ENCODE measurements at regions not wholly inside any gene's neighbourhood (a gene's known extent, or its start where the extent isn't known, plus 50 kb on each side); places are given as distances from the start of the nearest gene placed in this dataset.

DNA sequence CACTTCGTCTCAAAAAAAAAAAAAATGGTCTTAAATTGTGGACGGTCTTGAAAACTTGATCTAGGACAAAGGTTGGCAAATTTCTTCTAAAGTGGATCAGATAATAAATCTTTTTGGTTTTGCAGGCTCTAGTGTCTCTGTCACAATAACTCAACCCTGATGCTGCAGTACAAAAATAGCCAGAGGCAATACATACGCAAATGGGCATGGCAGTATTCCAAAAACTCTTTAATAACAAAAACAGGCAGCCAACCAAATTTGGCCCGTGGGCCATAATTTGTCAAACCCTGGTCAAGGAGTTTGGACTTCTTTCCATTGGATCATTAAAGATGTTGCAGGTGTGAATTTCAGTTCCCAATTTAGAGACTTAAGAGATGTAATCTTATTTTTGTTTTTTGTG, 93.5 kb upstream of the MRI1 start:
- ATAC-seq = no peak
- H3K36me3 ChIP-seq = no peaks in the 10 kb centered on the region
- TF ChIP-seq, protein P1, sequence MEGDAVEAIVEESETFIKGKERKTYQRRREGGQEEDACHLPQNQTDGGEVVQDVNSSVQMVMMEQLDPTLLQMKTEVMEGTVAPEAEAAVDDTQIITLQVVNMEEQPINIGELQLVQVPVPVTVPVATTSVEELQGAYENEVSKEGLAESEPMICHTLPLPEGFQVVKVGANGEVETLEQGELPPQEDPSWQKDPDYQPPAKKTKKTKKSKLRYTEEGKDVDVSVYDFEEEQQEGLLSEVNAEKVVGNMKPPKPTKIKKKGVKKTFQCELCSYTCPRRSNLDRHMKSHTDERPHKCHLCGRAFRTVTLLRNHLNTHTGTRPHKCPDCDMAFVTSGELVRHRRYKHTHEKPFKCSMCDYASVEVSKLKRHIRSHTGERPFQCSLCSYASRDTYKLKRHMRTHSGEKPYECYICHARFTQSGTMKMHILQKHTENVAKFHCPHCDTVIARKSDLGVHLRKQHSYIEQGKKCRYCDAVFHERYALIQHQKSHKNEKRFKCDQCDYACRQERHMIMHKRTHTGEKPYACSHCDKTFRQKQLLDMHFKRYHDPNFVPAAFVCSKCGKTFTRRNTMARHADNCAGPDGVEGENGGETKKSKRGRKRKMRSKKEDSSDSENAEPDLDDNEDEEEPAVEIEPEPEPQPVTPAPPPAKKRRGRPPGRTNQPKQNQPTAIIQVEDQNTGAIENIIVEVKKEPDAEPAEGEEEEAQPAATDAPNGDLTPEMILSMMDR (IDR thresholded peaks at IDR 0.05 in 4 of 5, conservative IDR thresholded peaks at IDR 0.05 in 1 of 5) = no peak
- no peaks in the 10 kb centered on the region for H3K9me3 ChIP-seq
- H3K4me1 ChIP-seq = no peaks in the 10 kb centered on the region
- DNase-seq = no peak
- in situ Hi-C loops (cut with MboI; ENCODE audit: low sequenced_read_pairs in 4 of 4) = no loop called here
- intact Hi-C loops (cut with DNase I; ENCODE audit: low total_unique reads) = no loop called here
- no peaks in the 10 kb centered on the region for H3K27me3 ChIP-seq
- no peak overlapping the region for H3K4me3 ChIP-seq
- no peak overlapping the region for H3K27ac ChIP-seq

DNA sequence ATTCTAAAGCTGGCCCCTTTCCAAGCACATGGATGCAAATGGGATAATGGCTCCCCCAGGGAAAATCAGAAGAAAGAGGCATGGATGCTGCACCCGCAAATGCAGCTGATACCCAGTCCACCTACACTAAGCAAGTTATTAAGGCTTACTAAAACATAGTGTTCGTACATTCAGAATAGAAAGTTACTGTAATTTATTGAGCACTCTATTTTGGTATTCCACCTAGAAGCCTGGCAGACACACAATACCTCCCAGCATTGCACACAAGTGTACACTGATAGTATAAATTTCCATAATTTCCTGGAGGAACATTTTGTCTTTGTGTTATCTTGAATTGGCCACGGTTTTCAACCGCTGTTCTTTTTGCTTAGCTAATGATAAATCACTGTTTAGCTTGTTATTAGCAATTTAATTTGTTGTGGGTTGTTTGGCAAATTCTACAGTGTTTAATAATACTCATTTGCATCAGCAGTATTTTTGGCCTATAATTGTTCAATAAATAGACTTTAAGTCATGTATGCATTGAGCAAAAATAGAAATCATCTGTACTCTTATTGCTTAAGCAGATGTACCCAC, 94.5 kb upstream of the MRI1 start:
- in situ Hi-C loops (cut with MboI; ENCODE audit: low sequenced_read_pairs in 4 of 4) (no loop called here), intact Hi-C loops (cut with DNase I; ENCODE audit: low total_unique reads) (no loop called here)
- TF ChIP-seq, protein P1 (IDR thresholded peaks at IDR 0.05 in 4 of 5, conservative IDR thresholded peaks at IDR 0.05 in 1 of 5) = no peak
- no peak for TF ChIP-seq POLR2A (IDR thresholded peaks at IDR 0.05)
- no peaks in the 10 kb centered on the region for H3K4me1 ChIP-seq
- H3K27ac ChIP-seq = no peak overlapping the region
- no peak for ATAC-seq
- DNase-seq = no peak
- no peaks in the 10 kb centered on the region for H3K9me3 ChIP-seq
- no peak overlapping the region for H3K4me3 ChIP-seq
- no peaks in the 10 kb centered on the region for H3K36me3 ChIP-seq
- H3K27me3 ChIP-seq = no peaks in the 10 kb centered on the region

DNA sequence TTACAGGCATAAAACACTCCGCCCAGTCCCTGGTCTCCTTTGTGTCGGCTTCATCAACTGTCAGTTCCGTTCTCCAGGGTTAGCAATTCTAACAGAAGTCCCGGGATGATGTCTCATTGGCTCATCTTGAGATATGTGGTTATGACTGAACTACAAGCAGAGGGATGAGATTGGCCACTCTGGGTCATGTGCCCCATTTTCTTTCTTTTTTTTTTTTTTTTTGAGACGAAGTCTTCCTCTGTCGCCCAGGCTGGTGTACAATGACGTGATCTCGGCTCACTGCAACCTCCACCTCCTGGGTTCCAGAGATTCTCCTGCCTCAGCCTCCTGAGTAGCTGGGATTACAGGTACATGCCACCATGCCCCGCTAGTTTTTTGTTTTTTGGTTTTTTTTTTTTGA, 95.4 kb upstream of the MRI1 start:
- ATAC-seq = no peak

DNA sequence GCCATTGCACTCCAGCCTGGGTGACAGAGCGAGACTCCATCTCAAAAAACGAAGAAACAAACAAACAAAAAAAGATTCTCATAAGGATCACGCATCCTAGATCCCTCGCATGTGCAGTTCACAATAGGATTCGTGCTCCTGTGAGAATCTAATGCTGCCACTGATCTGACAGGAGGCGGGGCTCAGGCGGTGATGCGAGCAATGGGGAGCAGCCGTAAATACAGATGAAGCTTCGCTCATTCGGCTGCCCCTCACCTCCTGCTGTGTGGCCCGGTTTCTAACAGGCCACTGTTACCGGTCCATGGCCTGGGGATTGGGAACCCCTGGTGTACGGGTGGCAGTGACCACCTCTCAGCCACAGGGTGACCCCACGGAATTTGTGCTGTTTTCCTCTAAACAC, 98.2 kb upstream of the MRI1 start:
- in situ Hi-C loops (cut with MboI; ENCODE audit: low sequenced_read_pairs in 4 of 4) (no loop called here), intact Hi-C loops (cut with DNase I; ENCODE audit: low total_unique reads) (no loop called here)
- Histone ChIP-seq H3K4me1 (no peaks in the 10 kb centered on the region), H3K9me3 (no peaks in the 10 kb centered on the region), H3K4me3 (no peak overlapping the region), H3K36me3 (no peaks in the 10 kb centered on the region), H3K27me3 (no peaks in the 10 kb centered on the region), H3K27ac (no peak overlapping the region)
- DNase-seq (no peak), ATAC-seq (no peak)
- TF ChIP-seq, protein P1 (IDR thresholded peaks at IDR 0.05 in 4 of 5, conservative IDR thresholded peaks at IDR 0.05 in 1 of 5) = no peak
- TF ChIP-seq POLR2A (IDR thresholded peaks at IDR 0.05) = no peak

More for the DNA sequence above, 95.4 kb upstream of the MRI1 start:
- Histone ChIP-seq H3K27ac (no peak overlapping the region), H3K27me3 (no peaks in the 10 kb centered on the region), H3K4me3 (no peak overlapping the region), H3K4me1 (no peaks in the 10 kb centered on the region), H3K9me3 (no peaks in the 10 kb centered on the region), H3K36me3 (no peaks in the 10 kb centered on the region)
- intact Hi-C loops (cut with DNase I; ENCODE audit: low total_unique reads) (no loop called here), in situ Hi-C loops (cut with MboI; ENCODE audit: low sequenced_read_pairs in 4 of 4) (no loop called here)
- TF ChIP-seq, protein P1 (IDR thresholded peaks at IDR 0.05 in 4 of 5, conservative IDR thresholded peaks at IDR 0.05 in 1 of 5) = no peak
- no peak for TF ChIP-seq POLR2A (IDR thresholded peaks at IDR 0.05)
- DNase-seq = no peak
